ENCODE measurements at regions not wholly inside any gene's neighbourhood (a gene's known extent, or its start where the extent isn't known, plus 50 kb on each side); places are given as distances from the start of the nearest gene placed in this dataset.

DNA sequence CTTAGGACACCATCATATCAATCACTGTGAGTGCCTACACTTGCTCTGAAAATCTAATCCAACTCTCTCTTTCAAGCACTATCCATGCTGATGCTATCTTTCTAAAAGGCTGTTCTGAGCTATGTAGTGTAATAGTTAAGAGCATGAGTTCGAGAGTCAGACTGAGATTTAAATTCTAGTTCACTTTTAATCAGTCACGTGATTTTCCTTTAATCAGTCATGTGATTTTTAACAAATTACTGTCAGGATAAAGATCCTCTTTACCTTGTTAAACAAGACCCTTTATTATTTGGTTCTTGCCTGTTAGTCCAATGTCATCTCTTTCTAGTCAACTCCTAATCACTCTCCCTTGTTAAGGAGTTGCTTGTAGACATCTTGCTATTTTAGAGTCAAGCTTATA, 653.0 kb downstream of the RPL10L start:
- TF ChIP-seq, protein P1, sequence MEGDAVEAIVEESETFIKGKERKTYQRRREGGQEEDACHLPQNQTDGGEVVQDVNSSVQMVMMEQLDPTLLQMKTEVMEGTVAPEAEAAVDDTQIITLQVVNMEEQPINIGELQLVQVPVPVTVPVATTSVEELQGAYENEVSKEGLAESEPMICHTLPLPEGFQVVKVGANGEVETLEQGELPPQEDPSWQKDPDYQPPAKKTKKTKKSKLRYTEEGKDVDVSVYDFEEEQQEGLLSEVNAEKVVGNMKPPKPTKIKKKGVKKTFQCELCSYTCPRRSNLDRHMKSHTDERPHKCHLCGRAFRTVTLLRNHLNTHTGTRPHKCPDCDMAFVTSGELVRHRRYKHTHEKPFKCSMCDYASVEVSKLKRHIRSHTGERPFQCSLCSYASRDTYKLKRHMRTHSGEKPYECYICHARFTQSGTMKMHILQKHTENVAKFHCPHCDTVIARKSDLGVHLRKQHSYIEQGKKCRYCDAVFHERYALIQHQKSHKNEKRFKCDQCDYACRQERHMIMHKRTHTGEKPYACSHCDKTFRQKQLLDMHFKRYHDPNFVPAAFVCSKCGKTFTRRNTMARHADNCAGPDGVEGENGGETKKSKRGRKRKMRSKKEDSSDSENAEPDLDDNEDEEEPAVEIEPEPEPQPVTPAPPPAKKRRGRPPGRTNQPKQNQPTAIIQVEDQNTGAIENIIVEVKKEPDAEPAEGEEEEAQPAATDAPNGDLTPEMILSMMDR (conservative IDR thresholded peaks at IDR 0.05; ENCODE audit: low read depth in 2 of 2): no peak
- TF ChIP-seq ZNF114 (CRISPR knock-in tag; IDR thresholded peaks at IDR 0.05) (no peak), CREB1 (CRISPR knock-in tag; IDR thresholded peaks at IDR 0.05; ENCODE audit: low read depth) (no peak)

All from GM23338 (cell line).